ENCODE measurements at regions not wholly inside any gene's neighbourhood (a gene's known extent, or its start where the extent isn't known, plus 50 kb on each side); places are given as distances from the start of the nearest gene placed in this dataset.

DNA sequence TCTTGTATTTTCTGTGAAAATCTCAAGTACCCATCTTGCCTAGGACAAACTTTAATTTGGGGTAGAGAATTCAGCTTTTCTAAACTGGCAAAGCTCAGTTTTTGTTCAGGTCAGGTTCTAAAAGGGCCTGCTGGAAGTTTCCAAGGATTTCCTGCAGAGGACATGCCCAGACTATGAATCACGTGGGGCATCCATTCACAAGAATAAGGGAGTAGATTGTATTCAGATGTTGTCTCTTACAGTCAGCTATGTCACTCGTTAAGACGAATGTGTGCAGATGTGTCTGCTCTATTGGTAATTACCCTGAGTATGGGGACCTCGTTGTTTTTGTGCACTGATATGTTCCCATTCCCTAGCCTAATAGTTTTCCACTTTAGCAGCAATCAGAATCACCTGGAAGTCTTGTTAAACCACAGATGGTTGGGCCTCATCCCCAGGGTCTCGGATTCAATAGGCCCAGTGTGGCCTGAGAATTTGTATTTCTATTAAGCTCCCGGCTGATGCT is 81.0 kb upstream of the ITPRID1 start:
- TF ChIP-seq CTCF (IDR thresholded peaks at IDR 0.05) (no peak), POLR2AphosphoS5 (IDR thresholded peaks at IDR 0.05; ENCODE audit: low read depth, low read length) (no peak), TEAD4 (IDR thresholded peaks at IDR 0.05; ENCODE audit: borderline replicate concordance, insufficient read depth) (no peak), NFIC (IDR thresholded peaks at IDR 0.05; ENCODE audit: borderline replicate concordance) (no peak), YY1 (IDR thresholded peaks at IDR 0.05; ENCODE audit: low read depth) (no peak), GABPA (IDR thresholded peaks at IDR 0.05; ENCODE audit: low read depth) (no peak), IRF3 (IDR thresholded peaks at IDR 0.05; ENCODE audit: low read depth, low read length) (no peak), NRF1 (IDR thresholded peaks at IDR 0.05; ENCODE audit: low read depth, low read length) (no peak), RAD21 (IDR thresholded peaks at IDR 0.05; ENCODE audit: low read length) (no peak)
- TF ChIP-seq, protein P1, sequence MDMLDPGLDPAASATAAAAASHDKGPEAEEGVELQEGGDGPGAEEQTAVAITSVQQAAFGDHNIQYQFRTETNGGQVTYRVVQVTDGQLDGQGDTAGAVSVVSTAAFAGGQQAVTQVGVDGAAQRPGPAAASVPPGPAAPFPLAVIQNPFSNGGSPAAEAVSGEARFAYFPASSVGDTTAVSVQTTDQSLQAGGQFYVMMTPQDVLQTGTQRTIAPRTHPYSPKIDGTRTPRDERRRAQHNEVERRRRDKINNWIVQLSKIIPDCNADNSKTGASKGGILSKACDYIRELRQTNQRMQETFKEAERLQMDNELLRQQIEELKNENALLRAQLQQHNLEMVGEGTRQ (IDR thresholded peaks at IDR 0.05; ENCODE audit: borderline replicate concordance, low read depth, low read length) = no peak

Measured in SK-N-SH (cell line).